ENCODE measurements at regions not wholly inside any gene's neighbourhood (a gene's known extent, or its start where the extent isn't known, plus 50 kb on each side); places are given as distances from the start of the nearest gene placed in this dataset.

GRCh38 chr5:135218486-135218755 is 180.6 kb downstream of the MACROH2A1 start:
- DNase-seq: no peak

- DNase-seq: no peak
Observed at GRCh38 chr5:135217669-135218485, 181.2 kb downstream of the MACROH2A1 start.

DNA sequence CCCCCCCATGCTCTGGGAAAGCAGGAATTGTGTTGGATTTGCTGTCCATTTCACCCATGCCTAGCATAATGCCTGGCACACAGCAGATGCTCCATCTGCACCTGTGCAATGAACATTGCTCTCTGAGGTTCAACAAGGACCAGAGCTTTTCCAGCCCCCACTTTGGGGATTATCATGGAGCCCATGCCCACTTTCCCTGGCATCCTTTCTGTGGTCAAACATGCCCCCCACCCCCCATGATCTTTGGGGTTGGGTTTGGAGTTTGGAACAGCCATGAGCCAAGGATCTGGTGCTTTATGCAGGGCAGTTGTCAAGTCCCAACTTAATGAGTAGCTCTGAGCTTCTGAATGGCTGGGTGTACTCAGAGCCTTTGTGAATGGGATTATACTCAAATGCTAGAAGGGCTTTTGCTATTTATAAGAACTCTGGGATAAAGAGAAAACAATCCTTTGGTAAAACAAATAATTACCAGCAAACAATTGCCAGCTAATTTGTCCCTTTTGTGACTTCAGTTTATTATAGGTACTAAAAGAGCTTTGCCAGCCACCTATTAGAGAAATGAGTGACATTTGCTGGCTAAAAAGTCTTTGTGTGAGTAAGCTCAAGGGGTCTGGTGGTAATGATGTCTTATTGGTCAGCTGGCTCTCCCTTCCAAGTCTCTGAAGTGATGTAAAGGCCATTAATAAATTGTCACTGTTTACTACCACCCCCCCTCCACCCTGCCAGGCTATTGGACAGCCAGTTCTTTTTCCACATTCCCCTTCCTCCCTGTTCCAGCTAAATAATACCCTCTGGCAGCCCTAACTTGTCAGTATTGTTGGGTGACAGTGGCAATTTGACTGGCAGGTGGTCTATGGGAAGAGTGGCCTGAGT is 182.3 kb downstream of the MACROH2A1 start:
- no peak for DNase-seq

GRCh38 chr5:135215617-135216470 is 181.8 kb upstream of the PITX1 start:
- no peak for DNase-seq

DNA sequence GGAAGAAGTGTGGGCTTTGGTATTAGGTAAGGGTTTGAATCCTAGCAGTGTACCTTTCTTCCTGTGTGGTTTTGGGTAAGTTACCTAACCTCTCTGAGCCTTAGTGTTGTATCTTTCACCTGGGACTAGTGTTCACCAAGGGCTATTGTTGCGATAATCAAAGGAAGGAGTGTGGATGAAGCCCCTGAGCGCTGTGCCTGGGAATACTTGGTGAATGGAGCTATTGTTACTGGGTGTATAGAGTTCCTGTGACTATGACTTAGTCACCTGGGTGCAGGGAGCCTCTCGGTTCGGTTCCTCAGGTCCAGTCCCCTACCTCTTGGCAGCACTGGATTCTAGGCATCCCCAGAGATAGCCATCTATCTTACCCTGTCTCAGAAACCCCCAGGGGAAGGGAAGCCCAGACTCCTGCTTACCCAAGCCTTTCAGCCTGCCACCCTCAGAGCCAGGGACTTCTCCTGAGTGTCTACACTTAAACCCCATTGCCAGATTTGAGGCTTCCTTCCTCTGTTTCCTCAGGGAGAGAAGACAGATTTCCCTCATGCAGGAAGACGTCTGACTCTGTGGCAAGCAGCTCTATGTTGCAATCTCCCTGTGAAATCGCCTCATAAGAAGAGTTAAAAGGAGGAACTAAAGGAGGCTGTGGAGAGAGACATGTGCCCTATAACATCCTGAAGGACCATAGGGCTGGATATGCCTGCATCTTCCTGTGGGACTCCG is 181.0 kb upstream of the PITX1 start:
- DNase-seq: no peak

GRCh38 chr5:135213466-135214239 is 179.6 kb upstream of the PITX1 start:
- DNase-seq: no peak

DNA sequence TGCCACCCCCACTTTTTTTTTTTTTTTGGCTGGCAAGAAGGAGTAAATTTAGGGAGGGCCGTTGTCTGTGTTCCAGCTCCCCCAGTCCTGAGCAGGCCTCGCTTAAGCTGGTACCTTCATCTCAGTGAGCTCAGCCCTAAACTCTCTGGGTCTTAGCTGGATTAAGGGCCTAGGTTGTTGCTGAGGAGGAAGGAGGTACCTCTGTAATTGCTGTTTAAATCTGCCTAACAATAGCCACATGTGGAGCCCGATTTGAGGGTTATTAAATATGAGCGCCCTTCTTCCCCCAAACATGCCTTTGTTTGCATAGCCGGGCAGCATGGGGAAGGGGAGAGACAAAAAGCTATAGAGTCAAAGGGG is 179.0 kb upstream of the PITX1 start:
- no peak for DNase-seq

DNA sequence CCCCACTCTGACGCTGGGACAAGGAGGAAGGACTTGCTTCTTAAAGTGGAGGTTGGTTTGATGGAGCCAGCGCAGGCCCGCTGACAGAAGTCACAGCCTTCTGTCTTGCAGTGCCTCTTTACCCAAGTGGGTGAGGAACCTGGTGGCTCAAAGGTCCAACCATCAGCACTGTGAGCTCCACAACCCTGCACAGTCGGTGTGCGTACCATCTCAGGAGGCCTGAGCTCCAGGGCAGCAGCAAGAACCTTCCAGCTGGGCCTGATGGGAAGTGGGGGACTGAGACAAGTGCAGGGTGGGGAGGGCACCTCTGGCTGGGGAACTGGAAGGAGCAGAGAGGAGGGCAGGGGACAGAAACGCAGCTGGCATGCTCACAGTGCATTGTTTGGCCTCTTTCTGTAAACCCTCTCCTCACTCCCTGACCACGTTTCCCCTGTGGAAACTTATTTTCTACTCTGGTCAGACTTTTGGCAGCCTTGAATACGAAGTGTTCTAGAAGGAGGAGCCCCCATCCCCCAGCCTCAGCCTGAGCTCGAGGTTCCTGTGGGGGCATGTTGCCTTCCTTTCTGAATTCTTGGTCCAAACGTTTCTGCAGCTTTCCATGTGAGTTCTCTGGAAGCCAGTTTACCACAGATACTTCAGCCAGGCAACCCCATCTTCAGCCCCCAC is 178.5 kb upstream of the PITX1 start:
- no peak for DNase-seq

DNA sequence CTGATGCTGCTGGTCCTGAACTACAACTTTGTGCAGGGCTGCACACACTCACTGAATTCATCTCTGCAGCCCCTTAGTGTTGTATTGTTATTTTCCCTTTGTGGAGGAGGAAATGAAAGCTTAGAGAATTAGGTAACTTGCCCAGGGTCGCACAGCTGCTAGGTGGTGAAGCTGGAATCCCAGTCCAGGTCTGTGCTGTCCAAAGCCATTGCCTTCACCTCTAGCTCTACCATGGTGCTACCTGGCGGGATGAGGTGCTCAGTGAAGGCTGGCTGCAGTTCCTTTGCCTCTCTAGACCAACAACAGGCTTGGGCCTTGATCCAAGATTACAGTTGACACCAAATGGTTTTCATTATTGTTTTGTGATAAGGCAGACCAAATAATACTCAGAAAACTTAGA is 177.8 kb upstream of the PITX1 start:
- no peak for DNase-seq

DNA sequence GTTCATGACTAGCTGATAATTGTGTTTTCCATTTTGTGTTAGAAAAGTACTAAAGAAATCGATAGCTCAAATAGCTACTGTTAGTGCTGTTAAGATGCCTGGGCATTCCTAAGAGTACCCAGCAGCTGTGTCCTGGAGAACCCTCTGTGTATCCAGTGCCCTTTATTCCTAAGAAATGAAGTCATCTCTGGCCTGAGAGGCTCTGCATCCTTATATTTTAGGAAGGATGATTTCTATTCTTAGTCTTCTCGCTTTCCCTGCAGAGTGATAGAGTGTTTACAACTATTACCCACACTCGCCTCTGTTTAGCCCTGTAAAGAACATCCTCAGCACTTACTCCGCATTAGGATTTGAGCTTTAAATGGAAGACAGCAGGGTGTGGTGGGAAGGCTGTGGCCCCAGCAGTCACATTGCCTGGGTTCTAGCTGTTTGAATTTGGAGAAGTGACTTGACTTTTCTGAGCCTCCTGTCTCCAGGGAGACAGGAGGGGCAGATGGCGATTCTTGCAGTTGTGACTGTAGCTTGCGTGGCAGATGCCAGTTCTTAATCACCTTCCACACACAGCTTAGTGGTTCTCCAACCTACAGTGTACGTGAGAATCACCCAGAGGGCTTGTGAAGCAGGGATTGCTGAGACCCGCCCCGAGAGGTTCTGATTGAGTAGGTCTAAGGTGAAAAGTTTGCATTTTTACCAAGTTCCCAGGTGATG is 177.2 kb upstream of the PITX1 start:
- DNase-seq: no peak

DNA sequence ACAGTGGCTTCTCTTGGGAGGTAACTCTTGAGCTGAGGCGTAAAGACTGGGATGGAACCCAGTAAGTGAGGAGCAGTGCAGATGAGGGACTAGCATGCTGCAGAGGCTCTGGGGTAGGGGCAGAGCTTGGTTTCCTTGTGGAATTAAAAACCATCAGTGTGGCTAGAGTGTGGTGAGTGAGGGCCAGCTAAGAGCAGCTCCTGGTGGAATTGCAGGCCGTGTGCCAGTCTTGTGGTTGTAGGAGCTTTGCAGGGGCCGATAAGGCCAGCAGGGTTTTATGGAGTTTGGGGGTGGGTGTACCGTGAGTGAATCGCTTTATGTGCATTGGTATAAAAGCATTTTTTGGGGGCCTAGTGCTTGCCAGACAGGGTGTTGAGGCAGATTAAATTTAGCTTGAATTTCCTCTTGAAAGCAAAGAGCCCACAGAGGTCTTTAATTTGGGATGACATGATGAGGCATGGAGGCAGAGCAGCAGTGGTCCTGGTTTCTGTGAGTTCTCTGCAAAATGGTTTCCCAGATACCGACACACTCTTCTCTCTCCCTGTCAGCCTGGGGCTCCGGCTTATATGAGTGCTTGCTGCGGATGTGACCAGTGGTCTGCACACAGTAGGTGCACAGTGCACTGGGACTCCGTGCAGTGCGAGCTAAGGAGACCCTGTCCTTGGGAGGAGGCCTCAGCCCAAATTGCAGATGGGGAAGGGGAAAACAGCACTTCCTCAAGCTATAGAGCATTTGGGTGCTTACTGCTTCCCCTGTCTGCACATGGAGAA is 176.4 kb upstream of the PITX1 start:
- DNase-seq: no peak

GRCh38 chr5:135208903-135209721 is 175.1 kb upstream of the PITX1 start:
- no peak for DNase-seq

GRCh38 chr5:135208555-135208902 is 174.5 kb upstream of the PITX1 start:
- no peak for DNase-seq

GRCh38 chr5:135207866-135208265 is 173.8 kb upstream of the PITX1 start:
- DNase-seq: no peak

- no peak for DNase-seq
Observed at GRCh38 chr5:135206862-135207261, 172.8 kb upstream of the PITX1 start.

GRCh38 chr5:135205632-135206349 is 171.8 kb upstream of the PITX1 start:
- no peak for DNase-seq

DNA sequence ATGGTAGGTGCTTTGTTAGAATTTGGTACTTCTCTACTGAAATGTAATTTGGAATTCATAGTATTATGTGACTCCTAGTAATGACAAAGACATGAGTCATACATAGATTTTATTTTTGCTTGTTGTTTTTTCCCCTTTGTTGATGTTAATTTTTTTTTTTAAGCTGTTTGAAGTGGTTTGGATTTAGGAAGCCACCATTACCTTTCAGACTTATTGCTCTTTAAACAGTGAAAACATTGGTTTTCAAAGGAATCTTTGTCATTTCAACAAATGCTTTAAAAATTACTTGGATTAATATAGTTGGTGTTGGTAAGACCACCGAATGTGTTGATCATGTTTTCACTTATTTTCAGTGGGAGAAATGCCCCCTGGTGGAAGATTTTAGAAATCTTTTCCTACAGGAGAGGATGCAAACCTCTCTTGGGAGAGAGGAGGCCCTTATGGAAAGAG is 170.1 kb upstream of the PITX1 start:
- DNase-seq: no peak

DNA sequence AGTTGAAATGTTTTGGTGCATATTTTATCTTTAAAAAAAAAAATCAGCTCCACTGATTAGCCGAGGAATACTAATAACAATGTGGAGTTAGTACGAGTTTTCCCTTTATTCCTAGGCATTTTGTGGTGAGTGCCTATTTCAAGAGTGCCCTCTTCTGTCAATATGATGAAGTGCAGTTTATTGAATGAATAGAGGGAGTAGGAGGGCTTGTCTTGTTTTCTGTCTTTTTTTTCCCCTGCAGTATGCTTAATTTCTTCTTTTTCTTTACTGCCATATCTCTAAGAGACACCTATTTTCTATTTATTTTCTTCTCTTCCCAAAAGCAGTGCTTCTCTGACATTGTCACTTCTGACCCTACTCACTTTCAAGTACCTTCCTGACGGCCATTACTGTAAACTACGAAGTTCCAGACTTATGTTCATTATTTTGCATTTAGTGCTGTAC is 169.6 kb upstream of the PITX1 start:
- DNase-seq: no peak

Data from NCI-H1105 (cell line).